HCEC 1CT (cell line): ENCODE measurements at regions not wholly inside any gene's neighbourhood (a gene's known extent, or its start where the extent isn't known, plus 50 kb on each side); places are given as distances from the start of the nearest gene placed in this dataset.
"Not testable (repeated sequence)": the region's sequence is repeated elsewhere in the genome, so short reads cannot be mapped to it uniquely, and the experiment has no call there.

ENCODE experiments used
- DNase-seq: peaks from one replicate; pipeline ENCODE4 v3.0.0-alpha.2; 2017

DNA sequence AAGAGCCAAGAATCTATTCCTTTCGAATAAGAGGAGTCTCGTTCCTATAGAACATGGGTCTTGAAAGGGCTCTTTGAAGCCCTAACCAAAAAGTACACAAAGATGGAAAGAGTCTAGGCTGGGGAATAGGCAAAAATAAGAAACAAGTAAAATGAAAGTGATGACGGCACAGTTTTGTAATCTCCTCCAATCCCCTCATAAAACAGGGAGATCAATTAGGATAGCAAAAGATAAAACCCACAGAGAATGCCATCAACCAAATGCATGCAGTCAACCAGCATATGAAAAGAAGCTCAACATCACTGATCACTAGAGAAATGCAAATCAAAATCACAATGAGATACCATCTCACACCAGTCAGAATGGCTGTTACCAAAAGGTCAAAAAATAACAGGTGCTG is 122.4 kb upstream of the LSM14A start:
- no peak for DNase-seq

- not testable (repeated sequence) for DNase-seq
These were observed 121.9 kb upstream of the LSM14A start for GRCh38 chr19:34050430-34050829.

DNA sequence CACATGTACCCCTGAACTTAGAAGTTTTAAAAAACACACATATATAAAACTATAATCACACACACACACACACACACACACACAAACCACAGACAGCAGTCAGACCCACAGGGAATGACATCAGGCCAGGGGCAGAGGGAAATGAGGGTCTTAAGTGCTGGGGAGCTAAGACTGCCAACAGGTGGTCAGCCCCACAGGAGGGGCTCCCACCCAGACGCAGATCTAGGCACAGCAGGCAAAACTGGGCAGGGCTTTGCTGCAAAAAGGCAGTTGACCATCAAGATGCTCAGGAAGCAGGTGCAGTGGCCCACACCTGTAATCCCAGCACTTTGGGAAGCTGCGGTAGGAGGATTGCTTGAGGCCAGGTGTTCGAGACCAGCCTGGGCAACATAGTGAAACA is 121.0 kb upstream of the LSM14A start:
- DNase-seq, result no peak

DNA sequence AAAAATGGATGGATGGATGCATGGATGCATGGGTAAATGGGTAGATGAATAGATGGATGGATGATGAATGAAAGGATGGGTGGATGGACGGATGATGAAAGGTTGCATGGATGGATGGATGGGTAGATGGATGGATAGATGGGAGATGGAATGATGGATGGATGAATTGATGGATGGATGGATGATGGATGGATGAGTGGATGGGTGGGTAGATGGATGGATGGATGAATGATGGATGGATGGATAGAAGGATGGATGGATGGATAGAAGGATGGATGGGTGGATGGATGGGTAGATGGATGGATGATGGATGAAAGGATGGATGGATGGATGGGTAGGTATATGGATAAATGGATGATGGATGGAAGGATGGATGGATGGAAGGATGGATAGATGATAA is 115.1 kb upstream of the LSM14A start:
- no peak for DNase-seq

DNA sequence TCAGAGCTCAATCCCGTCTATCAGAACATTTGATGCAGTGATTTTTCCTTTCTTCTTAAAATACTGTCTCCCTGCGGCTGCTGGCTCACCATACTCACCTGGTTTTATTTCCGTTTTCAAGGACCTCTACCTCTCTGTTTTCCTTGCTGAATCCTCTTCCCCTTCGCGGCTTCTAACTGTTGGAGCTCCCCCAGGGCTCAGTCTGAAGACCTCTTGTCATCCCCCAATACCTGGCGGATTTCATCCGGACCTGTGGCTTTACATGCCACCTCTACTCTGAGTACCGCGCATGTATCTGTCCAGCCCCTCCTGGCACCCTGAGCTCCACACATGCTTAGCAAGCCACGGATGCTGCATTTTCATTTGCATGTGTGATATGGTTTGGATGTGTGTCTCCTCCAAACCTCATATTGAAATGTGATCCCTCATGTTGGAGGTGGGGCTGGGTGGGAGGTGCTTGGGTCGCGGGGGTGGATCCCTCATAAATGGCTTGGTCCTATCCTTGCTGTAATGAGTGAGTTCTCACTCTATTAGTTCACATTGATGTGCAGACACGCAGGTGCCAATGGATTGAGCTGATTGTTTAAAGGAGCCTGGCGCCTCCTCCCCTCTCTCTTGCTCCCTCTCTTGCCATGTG is 106.2 kb upstream of the LSM14A start:
- DNase-seq, result no peak

GRCh38 chr19:34067861-34068271 is 104.4 kb upstream of the LSM14A start:
- peak; percentile 52 for DNase-seq

DNA sequence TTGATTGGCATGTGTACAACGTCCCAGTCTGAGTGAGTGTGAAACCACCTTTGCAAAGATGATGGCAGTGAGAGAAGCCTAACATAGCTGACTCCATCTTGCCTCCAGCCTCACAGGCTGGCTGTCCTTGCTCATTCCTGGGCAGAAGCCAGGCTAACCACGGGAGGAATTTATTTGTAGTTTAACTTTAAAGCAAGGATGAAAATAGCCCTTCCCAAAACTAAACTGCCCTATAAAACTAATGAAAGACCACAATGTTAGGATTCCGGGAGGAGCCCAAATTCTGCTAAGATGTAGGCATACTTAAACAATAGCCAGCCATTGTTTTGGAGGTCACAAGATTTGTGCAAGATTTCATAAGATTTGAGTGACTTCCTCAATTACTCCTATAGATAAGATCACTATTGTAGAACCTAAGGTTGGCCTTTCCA is 96.6 kb upstream of the LSM14A start:
- DNase-seq, result no peak

GRCh38 chr19:34082289-34083077 is 89.8 kb upstream of the LSM14A start:
- no peak for DNase-seq

DNA sequence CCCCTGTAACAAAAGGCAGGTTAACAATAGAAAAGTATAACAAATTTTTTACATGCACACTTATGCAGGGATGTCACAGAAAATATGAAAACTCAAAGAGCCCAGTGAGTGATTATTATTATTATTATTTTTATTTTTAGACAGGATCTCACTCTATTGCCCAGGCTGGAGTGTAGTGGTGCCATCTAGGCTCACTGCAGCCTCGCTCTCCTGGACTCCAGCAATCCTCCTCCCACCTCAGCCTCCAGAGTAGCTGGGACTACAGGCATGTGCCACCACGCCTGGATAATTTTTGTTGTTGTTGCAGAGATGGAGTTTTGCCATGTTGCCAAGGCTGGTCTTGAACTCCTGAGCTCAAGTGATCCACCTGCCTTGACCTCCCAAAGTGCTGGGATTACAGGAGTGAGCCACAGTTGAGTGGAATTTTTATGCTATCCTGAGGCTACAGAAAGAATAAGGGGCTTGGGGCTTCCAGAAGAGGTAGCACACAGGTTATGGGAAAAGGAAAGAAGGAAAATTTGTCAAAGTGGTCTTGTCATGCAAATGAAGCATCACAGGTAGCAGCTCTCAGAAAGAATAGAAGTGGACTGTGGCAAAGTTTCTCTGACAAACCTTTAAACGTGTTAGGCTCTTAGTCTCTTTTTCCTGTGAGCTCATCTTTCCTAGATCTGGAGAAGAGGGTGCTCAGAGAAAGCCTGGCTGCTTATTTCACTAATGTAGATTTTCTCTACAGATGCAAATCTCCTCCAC is 87.7 kb upstream of the LSM14A start:
- no peak for DNase-seq

DNA sequence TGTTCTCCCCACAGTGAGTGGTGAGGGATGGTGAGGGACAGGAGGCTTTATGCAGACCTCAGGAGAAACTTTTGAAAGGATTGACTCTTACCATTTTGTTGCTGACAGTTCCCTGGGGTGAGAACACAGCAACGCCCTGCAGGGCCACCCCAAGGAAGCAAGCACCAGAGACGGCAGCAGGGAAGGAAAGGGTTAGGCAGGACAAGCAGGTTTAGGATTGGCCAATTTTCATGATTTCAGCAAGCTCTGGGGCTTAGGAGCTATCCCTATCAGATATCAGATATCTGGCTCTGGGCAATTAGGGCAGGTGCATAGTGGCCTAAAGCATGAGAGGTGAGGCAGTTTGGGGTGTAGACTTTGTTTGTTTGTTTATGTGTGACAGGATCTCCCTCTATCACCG is 87.0 kb upstream of the LSM14A start:
- no peak for DNase-seq

DNA sequence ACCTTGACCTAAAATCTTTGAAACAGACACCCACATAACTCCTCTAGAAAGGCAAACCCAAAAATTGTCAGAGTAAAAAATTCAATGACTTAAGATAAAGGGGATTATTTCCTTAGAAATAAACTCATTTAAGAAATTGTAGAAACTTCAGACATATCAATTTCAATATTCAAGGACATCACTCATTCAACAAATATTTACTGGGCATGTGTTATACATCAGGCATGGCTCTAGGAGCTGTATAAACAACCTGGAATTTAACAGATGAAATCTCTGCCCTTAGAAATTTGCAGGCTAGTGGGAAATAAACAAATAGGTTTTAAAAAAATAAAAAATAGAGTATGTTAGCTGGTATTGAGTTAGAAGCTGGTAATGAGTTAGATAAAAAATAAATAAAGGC is 84.0 kb upstream of the LSM14A start:
- no peak for DNase-seq

DNA sequence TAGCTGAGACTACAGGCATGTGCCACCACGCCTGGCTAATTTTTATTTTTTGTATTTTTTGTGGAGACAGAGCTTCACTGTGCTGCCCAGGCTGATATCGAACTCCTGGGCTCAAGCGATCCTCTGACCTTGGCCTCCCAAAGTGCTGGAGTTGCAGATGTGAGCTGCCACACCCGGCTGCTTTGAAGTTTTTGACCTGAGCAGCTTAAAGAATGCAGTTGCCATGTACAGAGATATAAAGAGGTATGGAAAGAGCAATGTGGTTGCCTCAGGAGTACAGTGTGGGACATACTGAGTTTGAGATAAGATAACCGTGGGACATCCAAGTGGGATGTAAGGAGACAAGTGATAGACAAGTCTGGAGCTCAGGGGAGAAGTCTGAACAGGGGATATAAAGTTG is 82.7 kb upstream of the LSM14A start:
- DNase-seq, result no peak

DNA sequence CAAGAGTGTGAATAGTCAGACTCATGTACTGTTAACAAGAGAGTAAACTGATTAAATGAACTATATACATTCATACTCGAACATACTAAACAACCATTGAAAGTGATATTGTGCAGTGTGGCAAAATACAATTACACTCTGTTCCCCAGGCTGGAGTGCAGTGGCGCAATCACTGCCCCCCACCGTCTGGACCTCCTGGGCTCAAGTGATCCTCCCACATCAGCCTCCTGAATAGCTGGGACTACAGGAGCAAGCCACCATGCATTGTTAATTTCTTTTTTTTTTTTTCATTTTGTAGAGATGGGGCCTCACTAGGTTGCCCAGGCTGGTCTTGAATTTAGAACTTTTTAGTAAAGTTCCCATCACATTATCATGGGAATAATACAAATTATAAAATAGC is 77.3 kb upstream of the LSM14A start:
- no peak for DNase-seq

- DNase-seq, result not testable (repeated sequence)
These were observed 76.9 kb upstream of the LSM14A start for GRCh38 chr19:34095411-34095810.

- peak; percentile 43 for DNase-seq
These were observed 76.0 kb upstream of the LSM14A start for GRCh38 chr19:34096020-34096915.

DNA sequence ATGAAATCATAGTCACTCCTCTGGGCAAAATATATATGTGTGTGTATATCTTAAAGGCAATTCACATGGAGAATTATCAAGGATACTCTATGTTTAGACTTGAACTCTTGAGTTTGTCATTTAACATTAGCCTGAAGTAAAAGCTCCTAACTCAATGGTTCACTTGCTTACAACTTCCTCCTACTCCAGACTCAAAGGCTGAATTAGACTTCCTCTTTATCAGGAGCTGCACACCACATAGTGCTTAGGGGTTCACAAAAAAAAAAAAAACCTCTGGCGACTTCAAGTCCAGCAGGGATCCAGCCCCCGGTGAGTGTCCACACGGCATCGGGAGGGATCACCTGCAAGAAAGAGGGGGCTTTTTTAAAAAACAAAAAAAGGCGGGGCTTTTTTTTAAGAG is 68.2 kb upstream of the LSM14A start:
- DNase-seq, result no peak

DNA sequence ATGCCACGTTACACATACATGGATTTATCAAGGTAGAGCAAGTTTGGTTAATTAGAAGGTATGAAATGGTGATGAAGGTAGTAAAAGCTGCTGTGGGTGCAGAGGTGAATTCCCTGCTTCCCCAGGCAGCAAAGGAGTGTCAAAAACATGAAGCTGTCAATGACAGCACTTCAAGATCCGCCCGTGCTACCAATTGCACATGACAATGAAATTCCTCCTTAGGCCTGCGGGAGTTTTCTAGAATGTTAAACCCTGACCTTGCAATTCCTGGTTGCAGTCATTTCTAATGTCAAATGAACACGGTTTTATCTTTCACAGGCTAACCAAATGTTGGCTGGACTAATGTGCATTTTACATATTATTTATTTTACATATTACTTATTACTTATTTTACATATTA is 67.7 kb upstream of the LSM14A start:
- DNase-seq, result no peak

- DNase-seq, result no peak
These were observed 62.7 kb upstream of the LSM14A start for GRCh38 chr19:34109596-34109995.

- DNase-seq, result no peak
These were observed 53.2 kb upstream of the LSM14A start for GRCh38 chr19:34118879-34119748.

DNA sequence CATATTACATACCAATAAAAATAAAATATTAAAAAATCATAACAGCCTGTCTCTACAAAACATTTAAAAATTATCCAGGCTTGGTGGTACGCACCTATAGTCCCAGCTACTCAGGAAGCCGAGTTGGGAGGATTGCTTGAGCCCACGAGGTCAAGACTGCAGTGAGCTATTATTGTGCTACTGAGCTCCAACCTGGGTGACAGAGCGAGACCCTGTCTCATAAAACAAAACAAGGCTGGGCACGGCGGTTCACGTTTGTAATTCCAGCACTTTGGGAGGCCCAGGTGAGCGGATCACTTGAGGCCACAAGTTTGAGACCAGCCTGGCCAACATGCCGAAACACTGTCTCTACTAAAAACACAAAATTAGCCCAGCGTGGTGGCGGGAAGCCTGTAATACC is 52.2 kb upstream of the LSM14A start:
- DNase-seq, result no peak

- peak; percentile 55 for DNase-seq
These were observed 51.3 kb upstream of the LSM14A start for GRCh38 chr19:34120846-34121639.
